Testis (tissue), 2 donors: ENCODE measurements at regions not wholly inside any gene's neighbourhood (a gene's known extent, or its start where the extent isn't known, plus 50 kb on each side); places are given as distances from the start of the nearest gene placed in this dataset.

Experiments
- DNase-seq: peaks from one replicate; pipeline ENCODE4 v3.0.0-alpha.2; 2019
- H3K27ac ChIP-seq, 2 donors: fragments of 200-600 bp; sonication (generic); one replicate each; pipeline ENCODE4 v1.5.1; 2019
- H3K27me3 ChIP-seq: fragments of 200-600 bp; sonication (generic); one replicate; pipeline ENCODE4 v1.5.1; 2019
- H3K36me3 ChIP-seq: fragments of 200-600 bp; sonication (generic); one replicate; pipeline ENCODE4 v1.5.1; 2017; ENCODE audit warnings: low read depth; ENCODE audit errors: missing control alignments
- H3K4me1 ChIP-seq: fragments of 200-600 bp; sonication (generic); one replicate; pipeline ENCODE4 v1.5.1; 2019
- H3K4me3 ChIP-seq, 2 donors: fragments of 200-600 bp; sonication (generic); one replicate each; pipeline ENCODE4 v1.5.1; 2017 to 2019
- H3K9me3 ChIP-seq: fragments of 200-600 bp; sonication (generic); one replicate; pipeline ENCODE4 v1.5.1; 2017
- CTCF ChIP-seq, 3 experiments: fragments of 450-650 bp in 2 of 3; fragments of 200-600 bp in 1 of 3; sonication (generic) in 1 of 3; IDR thresholded peaks; one replicate each; pipeline ENCODE4 v1.5.1; 2016 to 2019; ENCODE audit warnings: antibody characterized with exemption in 3 of 3, mild to moderate bottlenecking in 2 of 3, moderate library complexity in 1 of 3
- POLR2A ChIP-seq: fragments of 450-650 bp; IDR thresholded peaks from one replicate; pipeline ENCODE4 v1.6.1; 2017; ENCODE audit warnings: antibody characterized with exemption, mild to moderate bottlenecking, moderate library complexity
- WGBS, 2 donors: methylation state at CpG; one replicate each; pipeline ENCODE4 v1.1.5; 2018; 5-methylcytosine and 5-hydroxymethylcytosine counted together
- intact Hi-C: fragments of 100-400 bp; cut with DNase I; formaldehyde crosslinking; loops from one replicate; pipeline ENCODE4 v1.15.1; 2023; ENCODE audit warnings: low total_unique reads

GRCh38 chr2:183811281-183811680 is 687.0 kb downstream of the NUP35 start:
- Histone ChIP-seq H3K9me3 (no peaks in the 10 kb centered on the region), H3K4me3 (no peak overlapping the region), H3K27ac (no peak overlapping the region), H3K27me3 (no peaks in the 10 kb centered on the region), H3K36me3 (no peaks in the 10 kb centered on the region), H3K4me1 (no peaks in the 10 kb centered on the region)
- WGBS, 2 donors = 75 to 89% methylated on average over 1 of the region's 1 CpG
- TF ChIP-seq POLR2A (no peak), CTCF (IDR thresholded peaks at IDR 0.05) (no peak)
- no peak for DNase-seq
- intact Hi-C loops = no loop called here

GRCh38 chr2:183812091-183812490 is 687.8 kb downstream of the NUP35 start:
- no peak for DNase-seq
- 60 to 67% methylated on average over 2 of the region's 2 CpGs for WGBS, 2 donors
- Histone ChIP-seq H3K4me1 (no peaks in the 10 kb centered on the region), H3K4me3 (no peak overlapping the region), H3K27ac (no peak overlapping the region), H3K36me3 (no peaks in the 10 kb centered on the region), H3K27me3 (no peaks in the 10 kb centered on the region), H3K9me3 (no peaks in the 10 kb centered on the region)
- intact Hi-C loops = no loop called here
- TF ChIP-seq CTCF (IDR thresholded peaks at IDR 0.05) (no peak), POLR2A (no peak)

- no peak for TF ChIP-seq POLR2A
- TF ChIP-seq CTCF (IDR thresholded peaks at IDR 0.05) = no peak
- no peak overlapping the region for H3K27ac ChIP-seq
- DNase-seq = no peak
- WGBS, 2 donors = 86 to 90% methylated on average over 3 of the region's 3 CpGs
- H3K4me1 ChIP-seq = no peaks in the 10 kb centered on the region
- intact Hi-C loops = no loop called here
- no peaks in the 10 kb centered on the region for H3K9me3 ChIP-seq
- no peaks in the 10 kb centered on the region for H3K27me3 ChIP-seq
- H3K4me3 ChIP-seq = no peak overlapping the region
- H3K36me3 ChIP-seq = no peaks in the 10 kb centered on the region
Observed at GRCh38 chr2:183825710-183826109, 701.5 kb downstream of the NUP35 start.

- Histone ChIP-seq H3K27me3 (no peaks in the 10 kb centered on the region), H3K36me3 (no peaks in the 10 kb centered on the region), H3K4me1 (no peaks in the 10 kb centered on the region), H3K4me3 (no peak overlapping the region), H3K9me3 (no peaks in the 10 kb centered on the region), H3K27ac (no peak overlapping the region)
- DNase-seq = no peak
- WGBS, 2 donors = 86 to 88% methylated on average over 2 of the region's 2 CpGs
- intact Hi-C loops = no loop called here
- no peak for TF ChIP-seq CTCF (IDR thresholded peaks at IDR 0.05)
- no peak for TF ChIP-seq POLR2A
Observed at GRCh38 chr2:183829931-183830330, 705.7 kb downstream of the NUP35 start.

GRCh38 chr2:183837157-183837556 is 712.9 kb downstream of the NUP35 start:
- H3K4me3 ChIP-seq = no peak overlapping the region
- H3K9me3 ChIP-seq = no peaks in the 10 kb centered on the region
- H3K36me3 ChIP-seq = no peaks in the 10 kb centered on the region
- TF ChIP-seq CTCF (IDR thresholded peaks at IDR 0.05) = no peak
- TF ChIP-seq POLR2A = no peak
- no peaks in the 10 kb centered on the region for H3K27me3 ChIP-seq
- H3K27ac ChIP-seq = no peak overlapping the region
- no peak for DNase-seq
- intact Hi-C loops = no loop called here
- H3K4me1 ChIP-seq = no peaks in the 10 kb centered on the region
- WGBS, 2 donors = 88 to 100% methylated on average over 1 to 2 of the region's 2 CpGs
